HG02938 (cell line): ENCODE measurements at regions not wholly inside any gene's neighbourhood (a gene's known extent, or its start where the extent isn't known, plus 50 kb on each side); places are given as distances from the start of the nearest gene placed in this dataset.
"Not testable (repeated sequence)": the region's sequence is repeated elsewhere in the genome, so short reads cannot be mapped to it uniquely, and the experiment has no call there.

Experiments
- ATAC-seq: cut with Tn5 transposase; IDR thresholded peaks from one replicate; pipeline ENCODE4 v1.9.1; 2021; ENCODE audit warnings: mild to moderate bottlenecking, moderate library complexity; ENCODE audit not compliant: unreplicated experiment

- no peak for ATAC-seq
Observed at GRCh38 chr6:9083108-9083507, 647.8 kb upstream of the SLC35B3 start.

- no peak for ATAC-seq
Observed at GRCh38 chr6:9066726-9067125, 631.4 kb upstream of the SLC35B3 start.

- no peak for ATAC-seq
Observed at GRCh38 chr6:9064156-9064555, 628.8 kb upstream of the SLC35B3 start.

GRCh38 chr6:9062596-9062995, 627.3 kb upstream of the SLC35B3 start:
- no peak for ATAC-seq

- ATAC-seq: no peak
Observed at GRCh38 chr6:9057937-9058336, 622.6 kb upstream of the SLC35B3 start.

GRCh38 chr6:9056556-9056955, 621.2 kb upstream of the SLC35B3 start:
- ATAC-seq: no peak

- no peak for ATAC-seq
Observed at GRCh38 chr6:9044426-9044825, 609.1 kb upstream of the SLC35B3 start.

GRCh38 chr6:9040718-9041117, 605.4 kb upstream of the SLC35B3 start:
- no peak for ATAC-seq

- ATAC-seq: no peak
Observed at GRCh38 chr6:9039258-9039657, 603.9 kb upstream of the SLC35B3 start.

- ATAC-seq: no peak
Observed at GRCh38 chr6:9028086-9028485, 592.7 kb upstream of the SLC35B3 start.

GRCh38 chr6:9025796-9026394, 590.5 kb upstream of the SLC35B3 start:
- ATAC-seq: no peak

GRCh38 chr6:9025228-9025627, 589.9 kb upstream of the SLC35B3 start:
- no peak for ATAC-seq

GRCh38 chr6:9024246-9024645, 588.9 kb upstream of the SLC35B3 start:
- not testable (repeated sequence) for ATAC-seq

GRCh38 chr6:9020001-9020400, 584.7 kb upstream of the SLC35B3 start:
- no peak for ATAC-seq

- no peak for ATAC-seq
Observed at GRCh38 chr6:9009931-9010330, 574.6 kb upstream of the SLC35B3 start.

GRCh38 chr6:9007027-9007426, 571.7 kb upstream of the SLC35B3 start:
- no peak for ATAC-seq

- no peak for ATAC-seq
Observed at GRCh38 chr6:9002833-9003232, 567.5 kb upstream of the SLC35B3 start.

- ATAC-seq: no peak
Observed at GRCh38 chr6:8995156-8995555, 559.8 kb upstream of the SLC35B3 start.

- ATAC-seq: no peak
Observed at GRCh38 chr6:8993111-8993510, 557.8 kb upstream of the SLC35B3 start.

- no peak for ATAC-seq
Observed at GRCh38 chr6:8991844-8992243, 556.5 kb upstream of the SLC35B3 start.

- ATAC-seq: no peak
Observed at GRCh38 chr6:8990075-8990474, 554.7 kb upstream of the SLC35B3 start.

- peak; percentile 97 for ATAC-seq
Observed at GRCh38 chr6:8983202-8983688, 547.9 kb upstream of the SLC35B3 start.

GRCh38 chr6:8982668-8983067, 547.3 kb upstream of the SLC35B3 start:
- ATAC-seq: no peak
